ENCODE measurements at regions not wholly inside any gene's neighbourhood (a gene's known extent, or its start where the extent isn't known, plus 50 kb on each side); places are given as distances from the start of the nearest gene placed in this dataset.

DNA sequence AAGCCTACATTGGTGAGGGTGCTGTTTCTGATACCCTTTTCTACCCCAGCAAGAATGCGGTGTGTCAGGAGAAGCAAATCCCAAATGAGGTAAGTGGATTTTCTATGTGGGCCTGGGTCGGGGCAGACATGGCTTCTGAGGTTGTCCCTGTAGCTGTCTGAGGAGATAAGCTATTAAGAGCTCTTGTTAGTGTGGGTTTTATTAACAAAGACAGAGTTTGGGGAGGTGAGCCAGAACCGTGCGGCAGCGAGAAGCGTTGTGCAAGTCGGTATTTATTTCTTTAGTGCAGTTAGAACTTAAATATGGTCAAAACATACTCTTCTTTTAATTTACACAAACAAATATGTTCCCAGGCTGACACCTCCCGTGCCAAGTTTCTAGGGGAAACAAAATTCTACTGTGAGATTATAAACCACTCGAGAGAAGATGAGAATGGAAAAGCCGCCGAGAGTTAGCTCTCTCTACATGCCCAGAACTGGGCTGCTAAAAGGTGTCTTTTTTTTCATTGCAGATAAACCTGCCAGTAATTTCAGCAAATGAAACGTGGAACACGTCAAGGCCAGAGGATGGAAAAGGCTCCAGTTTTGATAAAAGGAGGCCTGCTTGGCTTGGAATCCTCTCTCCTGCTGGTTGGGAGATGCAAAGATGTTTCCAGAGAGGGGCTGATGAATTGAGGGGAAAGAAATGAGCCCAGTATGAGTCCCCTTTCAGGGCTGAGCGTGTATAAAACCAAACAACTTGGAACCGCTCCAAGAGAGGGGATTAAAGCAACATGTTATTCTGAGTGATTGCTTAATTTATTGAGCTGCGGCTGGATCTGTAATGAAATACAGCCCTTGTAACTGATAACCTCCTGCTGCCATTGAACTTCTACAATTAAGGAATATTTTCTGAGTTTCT is 254.6 kb downstream of the MRTFB start:
- CTCF ChIA-PET (ENCODE audit: unreplicated experiment), result interaction anchor here (1.0 kb wide), 1 partner anchor 9 kb away, joined by 3 read pairs; no protein-coding TSS in a partner anchor
- H3K9me2 ChIP-seq (ENCODE audit: insufficient read depth, low read length), result no peaks in the 10 kb centered on the region
- BruUV-seq (replicated peaks), result TSS peak; percentile 30
- H3K36me3 ChIP-seq (ENCODE audit: insufficient read depth, low read length), result peaks cover 88% of the 10 kb centered on the region
- TF ChIP-seq CTCF (conservative IDR thresholded peaks at IDR 0.05; ENCODE audit: low read length) (no peak), EZH2phosphoT487 (IDR thresholded peaks at IDR 0.05; ENCODE audit: borderline replicate concordance, low read depth, low read length) (no peak)
- no peak for DNase-seq (ENCODE audit: low spot score)
- no peak overlapping the region for H3K4me2 ChIP-seq (ENCODE audit: low read length)
- H2AFZ ChIP-seq (ENCODE audit: low read length), result no peak overlapping the region
- no peak overlapping the region for H3K27ac ChIP-seq (ENCODE audit: low read depth, low read length, poor library complexity, severe bottlenecking)
- peaks cover 62% of the 10 kb centered on the region for H3K79me2 ChIP-seq (ENCODE audit: insufficient read depth, low read depth, low read length)
- H3K4me3 ChIP-seq (ENCODE audit: low read depth, low read length, poor library complexity, severe bottlenecking), result no peak overlapping the region
- H3K9me3 ChIP-seq (ENCODE audit: low read length), result 0 out of 2 replicates have a peak, but pooled peaks cover 8% of the 10 kb centered on the region
- H3K4me1 ChIP-seq (ENCODE audit: insufficient read depth, low read length, poor library complexity, severe bottlenecking), result no peaks in the 10 kb centered on the region
- intact Hi-C loops (cut with micrococcal nuclease; ENCODE audit: unreplicated experiment), result no loop called here
- no peaks in the 10 kb centered on the region for H4K20me1 ChIP-seq (ENCODE audit: insufficient read depth, low read length)
- POLR2A ChIA-PET, result no interaction called here

- no TSS peak for BruUV-seq (replicated peaks)
- peaks cover 86% of the 10 kb centered on the region for H3K36me3 ChIP-seq (ENCODE audit: insufficient read depth, low read length)
- POLR2A ChIA-PET, result interaction anchor here (0.6 kb wide), 1 partner anchor 12 kb away, joined by 5 read pairs; no protein-coding TSS in a partner anchor
- peaks cover 74% of the 10 kb centered on the region for H3K79me2 ChIP-seq (ENCODE audit: insufficient read depth, low read depth, low read length)
- H2AFZ ChIP-seq (ENCODE audit: low read length), result no peak overlapping the region
- intact Hi-C loops (cut with micrococcal nuclease; ENCODE audit: unreplicated experiment), result no loop called here
- no peaks in the 10 kb centered on the region for H4K20me1 ChIP-seq (ENCODE audit: insufficient read depth, low read length)
- no peaks in the 10 kb centered on the region for H3K9me2 ChIP-seq (ENCODE audit: insufficient read depth, low read length)
- H3K4me1 ChIP-seq (ENCODE audit: insufficient read depth, low read length, poor library complexity, severe bottlenecking), result no peaks in the 10 kb centered on the region
- no peak for DNase-seq (ENCODE audit: low spot score)
- 0 out of 2 replicates have a peak, but pooled peaks cover 8% of the 10 kb centered on the region for H3K9me3 ChIP-seq (ENCODE audit: low read length)
- H3K27ac ChIP-seq (ENCODE audit: low read depth, low read length, poor library complexity, severe bottlenecking), result no peak overlapping the region
- TF ChIP-seq CTCF (conservative IDR thresholded peaks at IDR 0.05; ENCODE audit: low read length), result no peak
- TF ChIP-seq EZH2phosphoT487 (IDR thresholded peaks at IDR 0.05; ENCODE audit: borderline replicate concordance, low read depth, low read length), result no peak
- no peak overlapping the region for H3K4me2 ChIP-seq (ENCODE audit: low read length)
- CTCF ChIA-PET (ENCODE audit: unreplicated experiment), result interaction anchor here (1.0 kb wide), 1 partner anchor 10 kb away, joined by 3 read pairs; no protein-coding TSS in a partner anchor
- H3K4me3 ChIP-seq (ENCODE audit: low read depth, low read length, poor library complexity, severe bottlenecking), result no peak overlapping the region
Observed at GRCh38 chr16:14324581-14324980, 253.5 kb downstream of the MRTFB start.

- H3K4me1 ChIP-seq (ENCODE audit: insufficient read depth, low read length, poor library complexity, severe bottlenecking), result no peaks in the 10 kb centered on the region
- ChIA-PET POLR2A (no interaction called here), CTCF (ENCODE audit: unreplicated experiment) (interaction anchor here (0.5 kb wide), 1 partner anchor 116 kb away, joined by 4 read pairs; no protein-coding TSS in a partner anchor)
- peaks cover 94% of the 10 kb centered on the region for H3K79me2 ChIP-seq (ENCODE audit: insufficient read depth, low read depth, low read length)
- H3K27ac ChIP-seq (ENCODE audit: low read depth, low read length, poor library complexity, severe bottlenecking), result no peak overlapping the region
- intact Hi-C loops (cut with micrococcal nuclease; ENCODE audit: unreplicated experiment), result no loop called here
- no peaks in the 10 kb centered on the region for H4K20me1 ChIP-seq (ENCODE audit: insufficient read depth, low read length)
- no peak overlapping the region for H3K4me2 ChIP-seq (ENCODE audit: low read length)
- no TSS peak for BruUV-seq (replicated peaks)
- DNase-seq (ENCODE audit: low spot score), result no peak
- no peak for TF ChIP-seq CTCF (conservative IDR thresholded peaks at IDR 0.05; ENCODE audit: low read length)
- TF ChIP-seq EZH2phosphoT487 (IDR thresholded peaks at IDR 0.05; ENCODE audit: borderline replicate concordance, low read depth, low read length), result no peak
- H3K9me2 ChIP-seq (ENCODE audit: insufficient read depth, low read length), result no peaks in the 10 kb centered on the region
- H3K36me3 ChIP-seq (ENCODE audit: insufficient read depth, low read length), result peaks cover 84% of the 10 kb centered on the region
- H3K4me3 ChIP-seq (ENCODE audit: low read depth, low read length, poor library complexity, severe bottlenecking), result no peak overlapping the region
- no peak overlapping the region for H2AFZ ChIP-seq (ENCODE audit: low read length)
- no peaks in the 10 kb centered on the region for H3K9me3 ChIP-seq (ENCODE audit: low read length)
Observed at GRCh38 chr16:14322186-14322585, 251.1 kb downstream of the MRTFB start.

Data from OCI-LY7 (cell line).